Stomach (tissue), 4 donors: ENCODE measurements at regions not wholly inside any gene's neighbourhood (a gene's known extent, or its start where the extent isn't known, plus 50 kb on each side); places are given as distances from the start of the nearest gene placed in this dataset.

Experiments
- POLR2A ChIP-seq, 4 donors: fragments of 450-650 bp; IDR thresholded peaks; one replicate each; pipeline ENCODE4 v1.6.1; 2016; ENCODE audit warnings: antibody characterized with exemption in 4 of 4, control low read depth in 2 of 4, mild to moderate bottlenecking in 1 of 4, moderate library complexity in 1 of 4
- POLR2AphosphoS5 ChIP-seq, 3 donors: sonication (generic); formaldehyde crosslinking; IDR thresholded peaks; one replicate each; pipeline ENCODE4 v1.6.1; 2016; ENCODE audit warnings: antibody characterized with exemption in 3 of 3
- TF ChIP-seq, protein P1 (sequence below), 7 experiments: fragments of 450-650 bp in 4 of 7; fragments of 200-600 bp in 3 of 7; sonication (generic) in 3 of 7; IDR thresholded peaks; one replicate each; pipeline ENCODE4 v1.5.1; 2016 to 2019; ENCODE audit warnings: antibody characterized with exemption in 7 of 7, control low read depth in 2 of 7, mild to moderate bottlenecking in 1 of 7

DNA sequence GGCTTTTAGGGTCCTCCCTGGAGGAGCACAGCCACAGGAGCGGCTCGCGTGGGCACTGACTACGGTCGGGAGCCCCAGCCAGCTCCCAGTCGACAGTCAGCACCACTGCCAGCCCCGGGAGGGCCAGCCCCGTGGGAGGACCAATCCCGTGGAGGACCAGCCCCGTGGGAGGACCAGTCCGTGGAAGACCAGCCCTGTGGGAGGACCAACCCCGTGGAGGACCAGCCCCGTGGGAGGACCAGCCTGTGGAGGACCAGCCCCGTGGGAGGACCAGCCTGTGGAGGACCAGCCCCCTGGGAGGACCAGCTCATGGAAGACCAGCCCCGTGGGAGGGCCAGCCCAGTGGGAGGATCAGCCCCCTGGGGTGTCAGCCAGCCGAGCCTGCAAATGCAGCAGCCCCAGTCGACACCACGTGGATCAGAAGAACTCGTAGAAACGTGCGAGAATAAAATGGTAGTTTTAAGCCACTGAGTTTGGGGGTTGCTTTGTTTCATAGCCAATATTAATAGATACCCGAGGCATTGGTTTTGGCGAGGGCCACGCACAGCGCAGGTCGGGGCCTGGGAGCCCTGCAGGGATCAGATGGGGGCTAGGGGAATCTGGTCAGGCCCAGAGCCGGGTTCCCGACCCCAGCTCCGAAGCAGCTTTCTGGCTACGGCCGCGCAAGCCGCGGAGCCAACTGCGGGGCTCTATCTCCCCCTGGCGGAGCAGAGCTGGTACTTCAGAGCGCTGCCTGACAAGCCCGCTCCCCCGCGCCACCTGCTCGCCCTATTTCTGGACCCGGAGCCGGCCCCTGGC lies 73.0 kb downstream of the TEX51 start:
- TF ChIP-seq, protein P1, sequence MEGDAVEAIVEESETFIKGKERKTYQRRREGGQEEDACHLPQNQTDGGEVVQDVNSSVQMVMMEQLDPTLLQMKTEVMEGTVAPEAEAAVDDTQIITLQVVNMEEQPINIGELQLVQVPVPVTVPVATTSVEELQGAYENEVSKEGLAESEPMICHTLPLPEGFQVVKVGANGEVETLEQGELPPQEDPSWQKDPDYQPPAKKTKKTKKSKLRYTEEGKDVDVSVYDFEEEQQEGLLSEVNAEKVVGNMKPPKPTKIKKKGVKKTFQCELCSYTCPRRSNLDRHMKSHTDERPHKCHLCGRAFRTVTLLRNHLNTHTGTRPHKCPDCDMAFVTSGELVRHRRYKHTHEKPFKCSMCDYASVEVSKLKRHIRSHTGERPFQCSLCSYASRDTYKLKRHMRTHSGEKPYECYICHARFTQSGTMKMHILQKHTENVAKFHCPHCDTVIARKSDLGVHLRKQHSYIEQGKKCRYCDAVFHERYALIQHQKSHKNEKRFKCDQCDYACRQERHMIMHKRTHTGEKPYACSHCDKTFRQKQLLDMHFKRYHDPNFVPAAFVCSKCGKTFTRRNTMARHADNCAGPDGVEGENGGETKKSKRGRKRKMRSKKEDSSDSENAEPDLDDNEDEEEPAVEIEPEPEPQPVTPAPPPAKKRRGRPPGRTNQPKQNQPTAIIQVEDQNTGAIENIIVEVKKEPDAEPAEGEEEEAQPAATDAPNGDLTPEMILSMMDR (IDR thresholded peaks at IDR 0.05): peak in 5 of 7 experiments; percentile 52 to 95 (median 88)
- TF ChIP-seq POLR2A (IDR thresholded peaks at IDR 0.05) (no peak), POLR2AphosphoS5 (IDR thresholded peaks at IDR 0.05) (no peak)
